ENCODE measurements at regions not wholly inside any gene's neighbourhood (a gene's known extent, or its start where the extent isn't known, plus 50 kb on each side); places are given as distances from the start of the nearest gene placed in this dataset.

DNA sequence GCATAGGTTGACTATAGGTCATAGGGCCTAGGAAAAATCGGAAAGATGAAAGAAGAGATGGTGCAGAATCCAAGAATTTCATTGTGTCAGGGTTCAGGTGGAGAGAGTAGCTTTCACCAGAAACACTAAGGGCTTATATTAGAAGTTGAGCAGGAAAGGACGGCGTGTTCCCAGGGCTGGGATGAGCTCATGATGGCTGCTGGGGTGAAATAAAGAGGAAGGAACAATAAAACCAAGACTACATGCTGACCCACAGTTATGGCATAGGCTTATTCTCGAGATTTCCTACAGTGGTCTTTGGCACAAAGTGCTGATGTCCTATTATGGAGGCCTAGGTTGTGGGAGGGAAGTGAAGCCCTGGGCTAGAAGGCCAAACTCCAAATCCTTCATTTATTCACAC, 195.8 kb downstream of the PTEN start:
- Histone ChIP-seq H3K9me3 (ENCODE audit: control insufficient read depth, insufficient read depth, low read depth, low read length) (no peaks in the 10 kb centered on the region), H3K9ac (ENCODE audit: low read length) (no peak overlapping the region), H3K4me3 (ENCODE audit: low read depth, low read length) (no peak overlapping the region), H3K4me1 (ENCODE audit: control insufficient read depth, insufficient read depth, low read length) (peaks cover 11% of the 10 kb centered on the region; the same call in 1 of the 2 replicates), H3K36me3 (ENCODE audit: control insufficient read depth, insufficient read depth, low read length) (no peaks in the 10 kb centered on the region), H3K27ac (ENCODE audit: low read depth, low read length) (no peak overlapping the region), H3K27me3 (ENCODE audit: control insufficient read depth, insufficient read depth, low read length) (no peaks in the 10 kb centered on the region)

DNA sequence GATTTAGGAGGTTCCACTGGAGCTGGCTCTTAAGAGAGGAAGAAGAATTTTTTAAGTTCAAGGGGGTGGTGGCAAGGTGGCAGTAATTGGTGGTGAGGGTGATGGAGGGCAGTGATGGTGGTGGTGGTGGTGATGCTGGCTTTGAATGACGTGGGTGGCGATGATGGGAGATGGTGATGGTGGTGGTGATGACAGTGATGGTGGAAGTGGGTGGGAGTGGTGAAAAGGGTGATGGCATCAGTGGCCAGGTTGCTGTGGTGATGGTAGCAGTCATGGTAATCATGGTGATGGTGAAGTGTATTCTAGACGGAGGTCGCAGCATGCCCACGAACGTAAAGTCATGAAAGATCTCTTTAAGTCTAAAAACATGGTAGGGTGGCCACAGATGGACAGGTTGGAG, 197.3 kb downstream of the PTEN start:
- H3K27ac ChIP-seq (ENCODE audit: low read depth, low read length), result no peak overlapping the region
- H3K9ac ChIP-seq (ENCODE audit: low read length), result no peak overlapping the region
- no peaks in the 10 kb centered on the region for H3K36me3 ChIP-seq (ENCODE audit: control insufficient read depth, insufficient read depth, low read length)
- no peaks in the 10 kb centered on the region for H3K9me3 ChIP-seq (ENCODE audit: control insufficient read depth, insufficient read depth, low read depth, low read length)
- peaks cover 14% of the 10 kb centered on the region for H3K4me1 ChIP-seq (ENCODE audit: control insufficient read depth, insufficient read depth, low read length)
- no peaks in the 10 kb centered on the region for H3K27me3 ChIP-seq (ENCODE audit: control insufficient read depth, insufficient read depth, low read length)
- H3K4me3 ChIP-seq (ENCODE audit: low read depth, low read length), result no peak overlapping the region

DNA sequence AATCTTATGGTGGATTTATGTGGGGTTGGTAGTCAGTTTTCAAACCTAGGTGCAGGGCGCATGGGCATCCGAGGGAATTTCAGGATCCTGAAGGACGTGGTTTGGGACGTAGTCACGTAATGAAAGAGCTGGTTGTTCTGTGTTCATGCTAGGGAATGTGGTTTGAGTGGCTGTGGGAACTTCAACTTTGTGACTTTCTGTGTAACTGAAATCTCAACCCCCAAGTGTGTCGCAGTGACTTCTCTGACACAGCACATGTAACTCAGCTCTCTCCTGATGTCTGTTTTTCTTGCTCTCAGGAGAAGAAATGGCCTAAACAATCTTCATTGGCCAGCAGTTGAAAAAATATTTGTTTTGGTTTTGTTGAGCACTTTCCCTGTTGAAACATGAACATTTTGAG, 199.0 kb downstream of the PTEN start:
- no peaks in the 10 kb centered on the region for H3K27me3 ChIP-seq (ENCODE audit: control insufficient read depth, insufficient read depth, low read length)
- H3K36me3 ChIP-seq (ENCODE audit: control insufficient read depth, insufficient read depth, low read length), result no peaks in the 10 kb centered on the region
- no peaks in the 10 kb centered on the region for H3K9me3 ChIP-seq (ENCODE audit: control insufficient read depth, insufficient read depth, low read depth, low read length)
- peaks cover 16% of the 10 kb centered on the region for H3K4me1 ChIP-seq (ENCODE audit: control insufficient read depth, insufficient read depth, low read length)
- no peak overlapping the region for H3K4me3 ChIP-seq (ENCODE audit: low read depth, low read length)
- no peak overlapping the region; the same call in 1 of the 2 replicates for H3K27ac ChIP-seq (ENCODE audit: low read depth, low read length)
- no peak overlapping the region for H3K9ac ChIP-seq (ENCODE audit: low read length)

DNA sequence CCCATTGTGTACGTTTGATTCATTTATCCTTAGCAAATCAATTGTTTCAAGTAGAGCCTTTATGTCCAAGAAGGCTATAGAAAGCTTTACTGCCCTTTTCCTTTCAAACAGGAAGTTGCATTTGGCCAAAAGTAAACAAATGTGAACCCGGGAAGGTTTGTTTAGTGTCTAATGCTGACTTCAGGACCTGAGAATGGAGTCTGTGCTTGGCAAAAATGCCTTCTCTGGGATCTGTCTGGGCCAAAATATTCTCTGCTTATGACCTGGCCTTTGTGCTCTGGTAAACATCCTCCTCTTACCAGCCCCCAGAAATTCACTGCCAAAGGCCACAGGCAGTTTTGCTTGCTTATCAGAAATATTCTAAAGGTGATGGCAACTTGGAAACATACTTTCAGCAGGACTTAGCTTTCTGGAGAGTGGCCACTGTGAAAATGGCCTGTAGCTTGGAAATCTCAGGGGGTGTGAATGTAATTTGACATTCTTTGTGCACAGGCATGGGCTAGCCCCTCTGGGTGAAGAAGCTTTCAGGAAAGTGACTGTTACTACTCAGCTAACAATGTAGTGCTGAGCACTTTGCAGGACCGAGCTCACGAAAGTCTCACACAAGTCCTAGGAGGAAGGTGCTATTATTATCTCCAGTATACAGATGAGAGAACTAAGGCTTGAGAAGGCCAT, 199.5 kb downstream of the PTEN start:
- Histone ChIP-seq H3K9ac (ENCODE audit: low read length) (no peak overlapping the region), H3K4me1 (ENCODE audit: control insufficient read depth, insufficient read depth, low read length) (peaks cover 16% of the 10 kb centered on the region), H3K27me3 (ENCODE audit: control insufficient read depth, insufficient read depth, low read length) (no peaks in the 10 kb centered on the region), H3K27ac (ENCODE audit: low read depth, low read length) (peak overlapping the region; percentile 3; the same call in 1 of the 2 replicates), H3K4me3 (ENCODE audit: low read depth, low read length) (no peak overlapping the region), H3K9me3 (ENCODE audit: control insufficient read depth, insufficient read depth, low read depth, low read length) (no peaks in the 10 kb centered on the region), H3K36me3 (ENCODE audit: control insufficient read depth, insufficient read depth, low read length) (no peaks in the 10 kb centered on the region)

DNA sequence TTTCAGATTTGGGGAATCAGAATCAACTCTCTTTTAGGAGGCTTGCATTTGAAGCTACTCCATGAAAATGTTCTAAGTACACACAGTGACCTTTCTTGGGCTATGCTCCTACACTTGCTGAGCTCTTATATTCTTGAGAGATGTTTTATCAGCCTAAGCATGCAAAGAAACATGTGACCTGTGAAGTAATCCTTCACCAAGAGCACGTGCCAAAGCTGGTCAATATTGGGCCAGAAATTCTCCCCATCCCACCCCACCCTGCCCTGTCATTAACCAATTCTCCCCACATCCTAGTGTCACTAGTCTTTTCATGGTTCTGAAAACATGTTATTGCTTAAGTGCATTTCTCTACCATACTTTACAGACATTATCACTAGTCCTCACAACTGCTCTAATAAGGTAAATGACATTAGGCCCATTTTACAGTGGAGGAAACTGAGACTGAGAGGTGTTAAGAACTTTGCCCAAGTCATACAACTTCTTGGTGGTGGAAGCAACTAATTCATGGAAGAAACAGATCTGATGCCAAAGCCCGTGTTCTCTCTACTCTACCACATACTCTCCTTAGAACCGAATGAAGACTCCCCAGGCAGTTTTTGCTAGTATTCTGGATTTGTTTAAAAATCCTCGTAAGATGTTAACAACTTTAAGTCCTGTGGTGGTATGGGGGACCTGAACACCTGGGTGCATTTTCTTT, 200.6 kb downstream of the PTEN start:
- H3K4me1 ChIP-seq (ENCODE audit: control insufficient read depth, insufficient read depth, low read length), result peaks cover 16% of the 10 kb centered on the region
- H3K27me3 ChIP-seq (ENCODE audit: control insufficient read depth, insufficient read depth, low read length), result no peaks in the 10 kb centered on the region
- no peaks in the 10 kb centered on the region for H3K9me3 ChIP-seq (ENCODE audit: control insufficient read depth, insufficient read depth, low read depth, low read length)
- no peak overlapping the region for H3K4me3 ChIP-seq (ENCODE audit: low read depth, low read length)
- H3K36me3 ChIP-seq (ENCODE audit: control insufficient read depth, insufficient read depth, low read length), result no peaks in the 10 kb centered on the region
- no peak overlapping the region for H3K27ac ChIP-seq (ENCODE audit: low read depth, low read length)
- no peak overlapping the region for H3K9ac ChIP-seq (ENCODE audit: low read length)

DNA sequence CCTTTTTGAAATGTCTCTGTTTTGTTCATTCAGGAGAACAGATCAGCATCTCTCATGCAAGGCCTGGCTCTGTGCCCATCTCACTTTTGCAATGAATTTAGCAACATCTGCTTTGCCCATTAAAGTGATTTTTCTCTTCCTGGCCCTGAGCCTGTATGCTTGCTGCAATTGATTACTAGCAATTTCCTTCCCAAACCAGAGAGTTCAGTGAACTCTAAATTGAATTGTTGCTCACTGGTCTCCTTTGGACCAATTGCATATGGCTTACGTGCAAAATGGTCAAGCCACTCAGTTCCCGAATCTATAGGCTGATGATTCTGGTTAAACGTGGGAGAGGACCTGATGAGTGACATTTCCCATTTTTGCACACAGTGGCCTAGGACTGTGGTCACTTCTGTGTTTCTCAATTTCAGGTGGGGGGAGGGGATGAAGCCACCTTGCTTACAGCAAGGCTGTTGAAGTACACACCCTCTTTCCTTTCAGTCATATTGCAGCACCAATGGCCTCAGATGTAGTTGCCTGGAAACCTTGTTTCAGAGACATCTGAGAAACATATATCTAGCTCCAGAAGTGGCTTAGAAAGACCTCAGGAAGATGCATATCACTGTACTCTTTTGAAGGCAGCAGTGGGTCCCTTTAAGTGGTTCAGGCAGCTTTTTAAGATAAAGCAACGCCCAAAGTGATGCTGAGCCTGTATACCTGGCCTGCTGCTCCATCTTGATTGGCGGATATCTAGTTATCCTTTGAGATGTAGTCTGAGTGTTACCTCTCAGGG, 201.4 kb downstream of the PTEN start:
- no peaks in the 10 kb centered on the region for H3K36me3 ChIP-seq (ENCODE audit: control insufficient read depth, insufficient read depth, low read length)
- H3K4me3 ChIP-seq (ENCODE audit: low read depth, low read length), result no peak overlapping the region
- no peak overlapping the region for H3K9ac ChIP-seq (ENCODE audit: low read length)
- peaks cover 16% of the 10 kb centered on the region for H3K4me1 ChIP-seq (ENCODE audit: control insufficient read depth, insufficient read depth, low read length)
- no peak overlapping the region for H3K27ac ChIP-seq (ENCODE audit: low read depth, low read length)
- no peaks in the 10 kb centered on the region for H3K9me3 ChIP-seq (ENCODE audit: control insufficient read depth, insufficient read depth, low read depth, low read length)
- H3K27me3 ChIP-seq (ENCODE audit: control insufficient read depth, insufficient read depth, low read length), result no peaks in the 10 kb centered on the region

DNA sequence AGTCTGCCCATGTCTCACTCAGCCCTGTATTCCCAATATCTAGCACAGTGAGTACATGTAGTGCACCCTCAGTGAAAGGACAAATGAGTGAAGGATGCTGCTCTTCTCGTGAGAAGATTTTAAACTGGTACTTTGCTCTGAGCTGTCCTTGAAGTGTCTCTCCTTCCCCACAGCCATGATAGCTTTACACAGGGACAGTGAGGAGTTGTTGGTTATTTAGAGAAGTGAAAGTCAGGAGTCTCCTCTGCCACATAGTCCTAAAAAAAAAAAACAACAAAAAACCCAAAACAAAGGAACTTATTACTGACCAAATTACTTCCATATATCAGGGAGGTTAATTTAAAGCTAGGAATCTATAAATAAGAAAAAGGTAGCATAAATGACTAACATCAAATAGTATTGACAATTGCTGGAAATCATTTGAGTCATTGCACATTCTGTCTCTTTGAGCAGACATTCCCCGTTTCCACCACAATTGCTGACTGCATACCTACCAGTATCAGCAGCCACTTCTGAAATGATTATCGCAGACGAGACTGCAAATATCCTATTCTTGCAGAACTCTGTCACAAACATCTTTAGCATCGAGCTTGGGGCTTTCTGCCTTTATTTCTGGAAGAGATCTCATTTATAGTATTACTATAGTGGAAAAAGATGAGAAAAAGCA, 202.1 kb downstream of the PTEN start:
- H3K4me1 ChIP-seq (ENCODE audit: control insufficient read depth, insufficient read depth, low read length), result peaks cover 16% of the 10 kb centered on the region
- no peaks in the 10 kb centered on the region for H3K27me3 ChIP-seq (ENCODE audit: control insufficient read depth, insufficient read depth, low read length)
- H3K4me3 ChIP-seq (ENCODE audit: low read depth, low read length), result no peak overlapping the region
- no peaks in the 10 kb centered on the region for H3K9me3 ChIP-seq (ENCODE audit: control insufficient read depth, insufficient read depth, low read depth, low read length)
- H3K9ac ChIP-seq (ENCODE audit: low read length), result no peak overlapping the region
- H3K36me3 ChIP-seq (ENCODE audit: control insufficient read depth, insufficient read depth, low read length), result no peaks in the 10 kb centered on the region
- no peak overlapping the region for H3K27ac ChIP-seq (ENCODE audit: low read depth, low read length)

DNA sequence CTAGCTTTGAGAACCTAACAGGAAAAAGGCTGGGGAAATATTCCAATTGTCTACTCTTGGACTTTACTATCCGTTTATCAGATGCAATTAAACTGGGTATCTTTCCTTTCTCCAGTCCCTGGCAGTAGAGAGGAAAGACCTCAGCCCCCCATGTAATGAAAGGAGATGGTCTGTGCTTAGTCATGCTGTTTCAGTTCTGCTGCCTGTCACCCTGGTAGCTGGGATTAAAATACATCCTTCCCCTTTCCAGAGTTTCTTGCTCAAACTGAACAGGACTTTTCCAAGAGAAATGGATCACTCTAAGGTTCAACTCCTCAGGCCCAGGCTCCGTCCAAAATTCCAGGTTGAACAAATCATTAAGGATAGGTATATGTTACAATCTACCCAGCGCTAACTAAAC, 202.9 kb downstream of the PTEN start:
- no peaks in the 10 kb centered on the region for H3K36me3 ChIP-seq (ENCODE audit: control insufficient read depth, insufficient read depth, low read length)
- H3K9ac ChIP-seq (ENCODE audit: low read length), result no peak overlapping the region
- H3K27ac ChIP-seq (ENCODE audit: low read depth, low read length), result no peak overlapping the region
- no peaks in the 10 kb centered on the region for H3K9me3 ChIP-seq (ENCODE audit: control insufficient read depth, insufficient read depth, low read depth, low read length)
- no peaks in the 10 kb centered on the region for H3K27me3 ChIP-seq (ENCODE audit: control insufficient read depth, insufficient read depth, low read length)
- H3K4me1 ChIP-seq (ENCODE audit: control insufficient read depth, insufficient read depth, low read length), result peaks cover 16% of the 10 kb centered on the region
- no peak overlapping the region for H3K4me3 ChIP-seq (ENCODE audit: low read depth, low read length)

DNA sequence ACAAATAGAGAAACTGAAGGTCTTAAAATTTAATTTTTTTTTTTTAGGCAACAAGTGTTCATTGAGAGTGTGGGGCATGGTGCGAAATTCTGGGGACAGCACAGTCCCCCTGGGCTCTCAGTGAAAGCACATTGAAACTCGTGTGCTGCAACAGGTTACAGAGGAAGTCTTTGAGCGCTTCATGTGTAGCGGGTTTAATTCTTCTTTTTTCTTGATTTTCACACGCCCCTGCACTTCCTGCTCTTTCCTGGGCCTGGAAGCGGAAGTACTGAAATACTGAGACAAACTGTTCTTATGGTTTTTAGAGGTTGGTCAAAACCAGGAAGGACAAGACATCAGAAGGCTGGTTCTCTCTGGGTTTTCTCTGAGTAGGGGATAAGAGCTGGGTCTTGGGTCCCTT, 203.5 kb downstream of the PTEN start:
- no peaks in the 10 kb centered on the region for H3K9me3 ChIP-seq (ENCODE audit: control insufficient read depth, insufficient read depth, low read depth, low read length)
- no peak overlapping the region for H3K27ac ChIP-seq (ENCODE audit: low read depth, low read length)
- H3K27me3 ChIP-seq (ENCODE audit: control insufficient read depth, insufficient read depth, low read length), result no peaks in the 10 kb centered on the region
- no peak overlapping the region for H3K4me3 ChIP-seq (ENCODE audit: low read depth, low read length)
- no peaks in the 10 kb centered on the region for H3K36me3 ChIP-seq (ENCODE audit: control insufficient read depth, insufficient read depth, low read length)
- no peak overlapping the region for H3K9ac ChIP-seq (ENCODE audit: low read length)
- H3K4me1 ChIP-seq (ENCODE audit: control insufficient read depth, insufficient read depth, low read length), result peaks cover 16% of the 10 kb centered on the region

DNA sequence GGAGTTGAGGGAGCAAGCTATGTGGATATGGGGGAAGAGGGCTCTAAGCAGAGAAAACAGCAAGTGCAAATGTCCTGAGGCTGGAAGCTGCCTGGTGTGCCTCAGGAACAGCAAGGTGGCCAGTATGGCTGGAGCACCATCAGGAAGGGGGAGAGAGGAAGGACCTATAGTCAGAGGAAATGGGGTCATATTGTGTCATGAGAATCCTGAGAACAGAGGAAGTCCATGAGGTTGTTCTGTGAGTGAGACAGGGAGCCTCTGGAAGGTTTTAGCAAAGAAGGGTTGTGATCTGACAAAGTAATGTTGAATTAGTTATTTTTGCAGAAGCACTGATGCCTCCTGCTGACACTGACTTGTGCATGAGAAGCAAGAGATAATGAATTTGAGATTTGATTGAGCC, 204.3 kb downstream of the PTEN start:
- Histone ChIP-seq H3K27me3 (ENCODE audit: control insufficient read depth, insufficient read depth, low read length) (no peaks in the 10 kb centered on the region), H3K4me1 (ENCODE audit: control insufficient read depth, insufficient read depth, low read length) (peaks cover 10% of the 10 kb centered on the region), H3K36me3 (ENCODE audit: control insufficient read depth, insufficient read depth, low read length) (no peaks in the 10 kb centered on the region), H3K4me3 (ENCODE audit: low read depth, low read length) (no peak overlapping the region), H3K9me3 (ENCODE audit: control insufficient read depth, insufficient read depth, low read depth, low read length) (no peaks in the 10 kb centered on the region), H3K9ac (ENCODE audit: low read length) (no peak overlapping the region), H3K27ac (ENCODE audit: low read depth, low read length) (no peak overlapping the region)

DNA sequence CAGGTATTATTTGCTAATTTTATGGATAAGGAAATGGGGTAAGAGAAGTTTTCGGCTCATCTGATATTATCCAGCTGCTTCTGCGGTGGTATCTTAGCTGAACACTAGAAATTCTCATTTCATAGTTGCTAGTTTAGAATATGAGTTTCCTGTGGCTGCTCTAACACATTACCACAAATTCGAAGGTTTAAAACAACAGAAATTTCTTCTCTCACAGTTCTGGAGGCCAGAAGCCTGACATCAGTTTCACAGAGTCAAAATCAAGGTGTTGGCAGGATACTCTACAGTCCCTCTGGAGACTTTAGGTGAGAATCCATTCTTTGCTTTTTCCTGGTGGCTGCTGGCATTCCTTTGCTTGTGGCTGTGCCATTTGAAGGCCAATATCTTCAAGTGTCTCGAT, 205.9 kb downstream of the PTEN start:
- no peaks in the 10 kb centered on the region for H3K36me3 ChIP-seq (ENCODE audit: control insufficient read depth, insufficient read depth, low read length)
- no peak overlapping the region for H3K27ac ChIP-seq (ENCODE audit: low read depth, low read length)
- H3K4me3 ChIP-seq (ENCODE audit: low read depth, low read length), result no peak overlapping the region
- H3K9me3 ChIP-seq (ENCODE audit: control insufficient read depth, insufficient read depth, low read depth, low read length), result no peaks in the 10 kb centered on the region
- no peak overlapping the region for H3K9ac ChIP-seq (ENCODE audit: low read length)
- H3K27me3 ChIP-seq (ENCODE audit: control insufficient read depth, insufficient read depth, low read length), result no peaks in the 10 kb centered on the region
- H3K4me1 ChIP-seq (ENCODE audit: control insufficient read depth, insufficient read depth, low read length), result peaks cover 5% of the 10 kb centered on the region

Data from HUES6 (cell line).